Mucosa of descending colon (tissue), 3 donors: ENCODE measurements at regions not wholly inside any gene's neighbourhood (a gene's known extent, or its start where the extent isn't known, plus 50 kb on each side); places are given as distances from the start of the nearest gene placed in this dataset.

Experiments used
- ATAC-seq: fragments of 200-7000 bp; cut with Tn5 transposase; one replicate; pipeline ENCODE4 v1.9.1; 2020; ENCODE audit warnings: mild to moderate bottlenecking, moderate library complexity
- DNase-seq, 3 donors: peaks; one replicate each; pipeline ENCODE4 v3.0.0-alpha.2; 2020
- H3K36me3 ChIP-seq: fragments of 200-600 bp; one replicate; pipeline ENCODE4 v1.8.0; 2021; ENCODE audit warnings: low read depth, mild to moderate bottlenecking
- H3K4me1 ChIP-seq: fragments of 200-600 bp; one replicate; pipeline ENCODE4 v1.8.0; 2021; ENCODE audit warnings: low read depth, mild to moderate bottlenecking
- H3K4me3 ChIP-seq: fragments of 200-600 bp; one replicate; pipeline ENCODE4 v1.8.0; 2021; ENCODE audit warnings: mild to moderate bottlenecking
- H3K9me3 ChIP-seq: fragments of 200-600 bp; one replicate; pipeline ENCODE4 v1.8.0; 2021; ENCODE audit warnings: mild to moderate bottlenecking
- intact Hi-C, 2 donors: fragments of 100-400 bp; cut with DNase I in 1 of 2; cut with micrococcal nuclease in 1 of 2; formaldehyde crosslinking; loops; one replicate each; pipeline versions ENCODE4 v1.11.0 to v1.11.1; 2022; cut with DNase I, micrococcal nuclease
- TF ChIP-seq, protein P1 (sequence below): fragments of 200-600 bp; IDR thresholded peaks from one replicate; pipeline ENCODE4 v1.8.0; 2022; ENCODE audit warnings: antibody characterized with exemption, mild to moderate bottlenecking
- donor health status: DM: no; HTN: no; CAD: no; lungs with moderate emphysema.
- donor health status: DM: no; HTN: no; CAD: no.
- donor health status: DM: no; HTN: yes; CAD: no.

DNA sequence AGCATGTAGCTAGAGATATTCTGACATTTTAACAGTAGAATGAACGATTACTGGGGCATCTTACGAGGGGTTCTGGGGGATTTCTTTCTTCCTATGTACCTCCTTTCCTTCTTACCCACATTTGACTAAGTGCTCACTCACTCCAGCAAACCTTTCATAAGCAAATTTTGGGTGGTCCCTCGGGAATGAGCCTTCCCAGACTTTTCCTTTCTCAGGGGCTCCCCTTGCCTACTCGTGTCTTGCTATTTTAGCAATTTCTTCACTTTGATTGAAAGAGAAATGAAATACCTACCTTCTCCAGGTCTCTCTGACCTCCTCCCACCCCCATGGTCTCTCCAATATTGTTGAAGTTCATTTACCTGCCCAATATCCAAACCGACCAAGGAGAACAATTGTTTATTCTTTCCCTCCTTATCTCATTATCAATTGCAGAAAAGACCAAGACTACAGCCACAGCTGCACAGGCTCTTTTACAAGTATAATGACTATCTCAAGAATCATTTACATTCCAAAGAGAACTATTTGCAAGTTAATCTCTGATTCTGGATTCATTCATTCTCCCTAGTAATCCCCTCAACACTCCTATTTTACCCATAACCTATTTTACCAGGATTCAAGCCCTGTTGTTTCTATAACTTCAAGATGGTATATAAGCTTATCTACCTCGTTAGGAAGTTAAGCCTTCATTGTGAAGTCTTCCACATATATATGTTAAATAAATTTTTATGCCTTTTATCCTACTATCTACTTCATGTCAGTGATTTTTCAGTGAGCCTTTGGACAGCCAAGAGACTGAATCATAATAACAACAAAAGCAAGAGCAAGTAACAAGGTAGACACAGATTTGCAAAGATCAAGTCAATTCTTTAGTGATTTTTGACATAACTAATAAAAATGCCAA is 480.6 kb downstream of the IPMK start:
- no peaks in the 10 kb centered on the region for H3K36me3 ChIP-seq
- H3K9me3 ChIP-seq, result no peaks in the 10 kb centered on the region
- H3K4me3 ChIP-seq, result no peak overlapping the region
- DNase-seq (no peak), ATAC-seq (no peak)
- TF ChIP-seq, protein P1, sequence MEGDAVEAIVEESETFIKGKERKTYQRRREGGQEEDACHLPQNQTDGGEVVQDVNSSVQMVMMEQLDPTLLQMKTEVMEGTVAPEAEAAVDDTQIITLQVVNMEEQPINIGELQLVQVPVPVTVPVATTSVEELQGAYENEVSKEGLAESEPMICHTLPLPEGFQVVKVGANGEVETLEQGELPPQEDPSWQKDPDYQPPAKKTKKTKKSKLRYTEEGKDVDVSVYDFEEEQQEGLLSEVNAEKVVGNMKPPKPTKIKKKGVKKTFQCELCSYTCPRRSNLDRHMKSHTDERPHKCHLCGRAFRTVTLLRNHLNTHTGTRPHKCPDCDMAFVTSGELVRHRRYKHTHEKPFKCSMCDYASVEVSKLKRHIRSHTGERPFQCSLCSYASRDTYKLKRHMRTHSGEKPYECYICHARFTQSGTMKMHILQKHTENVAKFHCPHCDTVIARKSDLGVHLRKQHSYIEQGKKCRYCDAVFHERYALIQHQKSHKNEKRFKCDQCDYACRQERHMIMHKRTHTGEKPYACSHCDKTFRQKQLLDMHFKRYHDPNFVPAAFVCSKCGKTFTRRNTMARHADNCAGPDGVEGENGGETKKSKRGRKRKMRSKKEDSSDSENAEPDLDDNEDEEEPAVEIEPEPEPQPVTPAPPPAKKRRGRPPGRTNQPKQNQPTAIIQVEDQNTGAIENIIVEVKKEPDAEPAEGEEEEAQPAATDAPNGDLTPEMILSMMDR, result no peak
- intact Hi-C loops, result no loop called here
- H3K4me1 ChIP-seq, result no peaks in the 10 kb centered on the region

DNA sequence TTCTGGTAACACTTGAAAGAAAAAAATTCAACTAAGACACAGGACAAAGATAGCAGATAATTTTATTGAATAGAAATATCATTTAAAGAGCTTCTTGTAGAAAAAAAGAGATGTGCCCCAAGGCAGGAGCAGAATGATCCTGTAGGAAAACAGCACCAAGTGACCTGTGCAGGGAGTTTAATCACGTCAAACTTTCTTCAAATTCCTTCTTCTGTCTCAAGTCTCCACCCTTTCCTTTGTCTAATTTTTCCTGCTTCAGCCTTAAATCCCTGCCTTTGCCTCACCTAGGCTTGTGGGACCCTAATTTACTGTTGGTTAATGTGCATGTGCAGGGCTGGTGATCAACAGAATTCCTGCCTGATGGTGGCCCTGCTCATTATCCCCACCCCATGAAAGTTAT is 481.4 kb downstream of the IPMK start:
- H3K4me1 ChIP-seq, result no peaks in the 10 kb centered on the region
- intact Hi-C loops, result no loop called here
- TF ChIP-seq, protein P1, result no peak
- DNase-seq (no peak), ATAC-seq (no peak)
- H3K9me3 ChIP-seq, result no peaks in the 10 kb centered on the region
- no peaks in the 10 kb centered on the region for H3K36me3 ChIP-seq
- H3K4me3 ChIP-seq, result no peak overlapping the region

DNA sequence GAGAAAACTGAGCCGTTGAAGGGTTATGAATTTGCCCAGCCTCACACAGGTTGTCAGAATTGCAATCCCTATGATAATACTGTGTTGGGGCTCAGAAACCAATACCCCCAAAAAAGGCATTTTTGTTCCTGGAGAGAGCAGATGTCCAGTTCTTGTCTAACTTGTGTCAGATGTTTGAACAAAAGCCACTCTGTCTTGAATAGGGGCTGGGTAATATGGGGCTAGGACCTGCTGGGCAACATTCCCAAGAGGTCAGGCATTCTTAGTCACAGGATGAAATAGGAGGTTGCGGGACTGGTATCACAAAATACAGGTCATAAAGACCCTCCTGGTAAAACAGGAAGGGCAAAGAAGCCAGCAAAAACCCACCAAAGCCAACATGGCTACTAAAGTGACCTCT is 482.1 kb downstream of the IPMK start:
- DNase-seq (no peak), ATAC-seq (no peak)
- Histone ChIP-seq H3K4me3 (no peak overlapping the region), H3K36me3 (no peaks in the 10 kb centered on the region), H3K4me1 (no peaks in the 10 kb centered on the region), H3K9me3 (no peaks in the 10 kb centered on the region)
- TF ChIP-seq, protein P1, result no peak
- intact Hi-C loops, result no loop called here

DNA sequence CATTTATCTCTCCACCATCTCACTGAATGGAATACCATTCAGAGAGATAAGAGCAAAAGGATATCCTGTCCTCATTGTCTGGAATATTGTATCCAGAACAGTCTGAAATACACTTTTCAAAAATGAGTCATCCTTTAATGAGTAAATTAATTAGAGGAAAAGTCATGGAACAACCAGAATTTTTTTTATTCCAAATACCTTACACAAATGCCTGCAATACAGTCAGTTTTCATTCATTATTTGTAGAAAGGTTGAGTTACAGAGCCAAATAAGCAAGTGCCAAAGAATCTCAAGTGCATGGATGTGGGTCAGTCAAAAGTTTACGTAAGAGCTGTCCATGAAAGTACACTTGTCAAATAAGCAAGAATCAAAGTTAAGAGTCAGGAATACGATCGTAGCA is 482.6 kb downstream of the IPMK start:
- intact Hi-C loops, result no loop called here
- no peaks in the 10 kb centered on the region for H3K9me3 ChIP-seq
- ATAC-seq, result no peak

DNA sequence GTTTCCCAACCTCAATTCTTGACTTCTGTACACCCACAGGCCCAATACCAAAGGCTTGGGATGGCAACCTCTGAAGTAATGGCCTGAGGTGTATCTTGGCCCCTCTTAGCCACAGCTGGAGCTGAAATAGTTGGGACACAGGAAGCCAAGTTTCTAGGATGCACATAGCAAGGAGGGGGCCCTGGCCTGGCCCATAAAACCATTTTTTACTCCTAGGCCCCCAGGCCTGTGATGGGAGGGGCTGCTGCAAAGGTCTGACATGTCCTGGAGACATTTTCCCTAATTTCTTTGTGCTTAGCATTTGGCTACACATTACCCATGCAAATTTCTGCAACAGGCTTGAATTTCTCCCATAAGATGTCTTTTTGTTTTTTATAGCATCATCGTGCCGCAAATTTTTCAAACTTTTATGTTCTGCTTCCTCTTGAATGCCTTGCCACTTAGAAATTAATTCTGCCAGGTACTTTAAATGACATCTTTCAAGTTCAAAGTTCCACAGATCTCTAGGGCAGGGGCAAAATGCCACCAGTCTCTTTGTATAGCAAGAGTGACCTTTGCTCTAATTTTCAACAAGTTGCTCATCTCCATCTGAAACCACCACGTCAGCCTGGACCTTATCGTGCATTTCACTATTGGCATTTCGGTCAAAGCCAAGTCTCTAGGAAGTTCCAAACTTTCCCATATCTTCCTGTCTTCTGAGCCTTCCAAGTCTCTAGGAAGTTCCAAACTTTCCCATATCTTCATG is 490.8 kb downstream of the IPMK start:
- intact Hi-C loops, result no loop called here
- no peaks in the 10 kb centered on the region for H3K4me1 ChIP-seq
- no peaks in the 10 kb centered on the region for H3K36me3 ChIP-seq
- no peaks in the 10 kb centered on the region for H3K9me3 ChIP-seq
- DNase-seq (no peak), ATAC-seq (no peak)
- H3K4me3 ChIP-seq, result no peak overlapping the region
- TF ChIP-seq, protein P1, result no peak

More for the DNA sequence above, 482.6 kb downstream of the IPMK start:
- Histone ChIP-seq H3K4me1 (no peaks in the 10 kb centered on the region), H3K36me3 (no peaks in the 10 kb centered on the region), H3K4me3 (no peak overlapping the region)
- DNase-seq, result no peak
- TF ChIP-seq, protein P1, result no peak
